Thyroid gland (tissue), 4 donors: ENCODE measurements at regions not wholly inside any gene's neighbourhood (a gene's known extent, or its start where the extent isn't known, plus 50 kb on each side); places are given as distances from the start of the nearest gene placed in this dataset.

Source experiments
- CTCF ChIP-seq, 6 experiments: fragments of 200-600 bp in 3 of 6; fragments of 450-650 bp in 3 of 6; sonication (generic) in 3 of 6; IDR thresholded peaks; one replicate each; pipeline ENCODE4 v1.5.1; 2016 to 2019; ENCODE audit warnings: antibody characterized with exemption in 6 of 6, mild to moderate bottlenecking in 2 of 6, inconsistent platforms in 1 of 6, moderate library complexity in 1 of 6
- POLR2A ChIP-seq, 2 donors: fragments of 450-650 bp; IDR thresholded peaks; one replicate each; pipeline ENCODE4 v1.6.1; 2017; ENCODE audit warnings: antibody characterized with exemption in 2 of 2, mild to moderate bottlenecking in 2 of 2, moderate library complexity in 1 of 2

DNA sequence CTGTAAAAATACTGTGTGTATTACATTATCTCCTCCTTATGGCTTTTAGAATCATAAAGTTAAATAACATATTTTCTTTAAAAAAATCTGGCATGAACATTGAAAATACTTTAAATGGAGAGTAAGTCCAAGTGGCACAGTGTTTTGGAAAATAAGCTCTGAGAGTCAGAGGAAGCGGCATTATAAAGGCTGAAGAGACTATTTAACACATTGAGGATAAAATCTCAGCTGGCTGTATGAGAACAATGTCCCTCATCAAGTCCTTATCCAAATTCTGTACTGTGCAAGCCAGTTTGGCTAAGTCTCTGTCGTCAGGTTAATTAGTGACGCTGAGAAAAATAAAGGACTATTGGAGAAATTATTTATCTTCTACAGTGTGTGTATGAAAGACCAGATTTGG lies 245.5 kb downstream of the MFSD1 start:
- TF ChIP-seq CTCF (IDR thresholded peaks at IDR 0.05) (no peak), POLR2A (IDR thresholded peaks at IDR 0.05) (no peak)
